ENCODE measurements at regions not wholly inside any gene's neighbourhood (a gene's known extent, or its start where the extent isn't known, plus 50 kb on each side); places are given as distances from the start of the nearest gene placed in this dataset.

- TF ChIP-seq RBM14 (IDR thresholded peaks at IDR 0.05; ENCODE audit: borderline replicate concordance, insufficient read depth, low read depth, low read length), result no peak
- Histone ChIP-seq H3K4me3 (no peak overlapping the region), H2AFZ (ENCODE audit: low read depth, low read length) (no peak overlapping the region), H4K20me1 (replicated peaks; ENCODE audit: control insufficient read depth, insufficient read depth, low read length) (no peaks in the 10 kb centered on the region), H3K27ac (ENCODE audit: extremely low read depth, low read depth, low read length) (no peak overlapping the region), H3K4me2 (ENCODE audit: insufficient read depth, low read length) (no peak overlapping the region), H3K9ac (ENCODE audit: insufficient read depth in 1 of 2, low read depth in 2 of 2, low read length in 2 of 2) (no peak overlapping the region), H3K9me1 (ENCODE audit: control insufficient read depth, insufficient read depth, low read length) (no peaks in the 10 kb centered on the region), H3K4me1 (replicated peaks in 1 of 2; ENCODE audit: control insufficient read depth in 2 of 2, insufficient read depth in 2 of 2, low read length in 2 of 2) (no peaks in the 10 kb centered on the region), H3K79me2 (ENCODE audit: control insufficient read depth, insufficient read depth, low read length) (no peaks in the 10 kb centered on the region), H3K9me3 (replicated peaks; ENCODE audit: control insufficient read depth, insufficient read depth, low read depth, low read length) (no peaks in the 10 kb centered on the region), H3K36me3 (ENCODE audit: control insufficient read depth, insufficient read depth, low read length) (no peaks in the 10 kb centered on the region), H3K27me3 (ENCODE audit: control insufficient read depth in 2 of 2, insufficient read depth in 2 of 2, low read length in 2 of 2) (no peaks in the 10 kb centered on the region)
- ATAC-seq, result no peak
- intact Hi-C loops (cut with micrococcal nuclease) (no loop called here), in situ Hi-C loops (cut with MboI) (no loop called here)
- FAIRE-seq, result no peak
- POLR2A ChIA-PET, result no interaction called here
- DNase-seq (ENCODE audit: extremely low read depth in 1 of 4, low spot score in 3 of 4), result no peak
- BruUV-seq (replicated peaks), result no TSS peak
- CTCF ChIA-PET (ENCODE audit: low intra/inter-chr PET ratio), result no interaction called here
Measured at GRCh38 chr5:101362067-101362466, 459.0 kb upstream of the ST8SIA4 start.

GRCh38 chr5:101346906-101347305, 443.8 kb upstream of the ST8SIA4 start:
- DNase-seq (ENCODE audit: extremely low read depth in 1 of 4, low spot score in 3 of 4) (no peak), ATAC-seq (no peak), FAIRE-seq (no peak)
- Histone ChIP-seq H3K9me1 (ENCODE audit: control insufficient read depth, insufficient read depth, low read length) (no peaks in the 10 kb centered on the region), H3K27me3 (ENCODE audit: control insufficient read depth in 2 of 2, insufficient read depth in 2 of 2, low read length in 2 of 2) (no peaks in the 10 kb centered on the region), H3K36me3 (ENCODE audit: control insufficient read depth, insufficient read depth, low read length) (no peaks in the 10 kb centered on the region), H4K20me1 (replicated peaks; ENCODE audit: control insufficient read depth, insufficient read depth, low read length) (no peaks in the 10 kb centered on the region), H3K27ac (ENCODE audit: extremely low read depth, low read depth, low read length) (no peak overlapping the region), H3K4me1 (replicated peaks in 1 of 2; ENCODE audit: control insufficient read depth in 2 of 2, insufficient read depth in 2 of 2, low read length in 2 of 2) (no peaks in the 10 kb centered on the region), H3K4me3 (no peak overlapping the region), H3K4me2 (ENCODE audit: insufficient read depth, low read length) (no peak overlapping the region), H3K9me3 (replicated peaks; ENCODE audit: control insufficient read depth, insufficient read depth, low read depth, low read length) (peaks cover 2% of the 10 kb centered on the region), H3K9ac (ENCODE audit: insufficient read depth in 1 of 2, low read depth in 2 of 2, low read length in 2 of 2) (no peak overlapping the region), H3K79me2 (ENCODE audit: control insufficient read depth, insufficient read depth, low read length) (no peaks in the 10 kb centered on the region), H2AFZ (ENCODE audit: low read depth, low read length) (no peak overlapping the region)
- in situ Hi-C loops (cut with MboI) (no loop called here), intact Hi-C loops (cut with micrococcal nuclease) (no loop called here)
- WGBS (ENCODE audit: insufficient coverage, low coverage, missing lambda C conversion rate), result 2% methylated on average over 4 of the region's 4 CpGs
- no peak for TF ChIP-seq ZC3H8 (IDR thresholded peaks at IDR 0.05)
- no peak for TF ChIP-seq ZNF253 (CRISPR knock-in tag; conservative IDR thresholded peaks at IDR 0.05)
- TF ChIP-seq MITF (IDR thresholded peaks at IDR 0.05), result no peak
- no peak for TF ChIP-seq POLR3A (IDR thresholded peaks at IDR 0.05; ENCODE audit: borderline replicate concordance, extremely low read depth, insufficient read depth, insufficient read length)
- no peak for TF ChIP-seq CC2D1A (IDR thresholded peaks at IDR 0.05)
- TF ChIP-seq CTCF (IDR thresholded peaks at IDR 0.05 in 2 of 3, conservative IDR thresholded peaks at IDR 0.05 in 1 of 3; ENCODE audit: insufficient read depth in 2 of 3, low read depth in 1 of 3, low read length in 3 of 3), result no peak
- no peak for TF ChIP-seq TAL1 (IDR thresholded peaks at IDR 0.05)
- no peak for TF ChIP-seq ZNF165 (CRISPR knock-in tag; IDR thresholded peaks at IDR 0.05; ENCODE audit: borderline replicate concordance)
- no peak for TF ChIP-seq ZNF436 (CRISPR knock-in tag; IDR thresholded peaks at IDR 0.05)
- TF ChIP-seq MCM2 (IDR thresholded peaks at IDR 0.05; ENCODE audit: low read depth), result no peak
- ChIA-PET CTCF (ENCODE audit: low intra/inter-chr PET ratio) (no interaction called here), POLR2A (no interaction called here)
- no TSS peak for BruUV-seq (replicated peaks)

Data from K562 (cell line).